ENCODE measurements at regions not wholly inside any gene's neighbourhood (a gene's known extent, or its start where the extent isn't known, plus 50 kb on each side); places are given as distances from the start of the nearest gene placed in this dataset.

- TF ChIP-seq POLR2A (IDR thresholded peaks at IDR 0.05; ENCODE audit: low read depth, low read length) (no peak), POLR2AphosphoS5 (IDR thresholded peaks at IDR 0.05; ENCODE audit: low read depth, low read length) (no peak)
Observed at GRCh38 chr6:147674099-147674498, 165.6 kb downstream of the SAMD5 start.
